Activated CD8-positive, alpha-beta memory T cell treated with anti-CD3 and anti-CD28 coated beads for 48 hours (primary cell): ENCODE measurements at regions not wholly inside any gene's neighbourhood (a gene's known extent, or its start where the extent isn't known, plus 50 kb on each side); places are given as distances from the start of the nearest gene placed in this dataset.
"Not testable (repeated sequence)": the region's sequence is repeated elsewhere in the genome, so short reads cannot be mapped to it uniquely, and the experiment has no call there.

Source experiments
- DNase-seq, 3 experiments: peaks; one replicate each; pipeline ENCODE4 v3.0.0-alpha.2; 2020; ENCODE audit warnings: low read depth in 2 of 3, low spot score in 2 of 3

- no peak for DNase-seq
Observed at GRCh38 chr10:81215498-81215897, 659.5 kb upstream of the NRG3 start.

- no peak for DNase-seq
Observed at GRCh38 chr10:81216949-81217348, 658.0 kb upstream of the NRG3 start.

DNA sequence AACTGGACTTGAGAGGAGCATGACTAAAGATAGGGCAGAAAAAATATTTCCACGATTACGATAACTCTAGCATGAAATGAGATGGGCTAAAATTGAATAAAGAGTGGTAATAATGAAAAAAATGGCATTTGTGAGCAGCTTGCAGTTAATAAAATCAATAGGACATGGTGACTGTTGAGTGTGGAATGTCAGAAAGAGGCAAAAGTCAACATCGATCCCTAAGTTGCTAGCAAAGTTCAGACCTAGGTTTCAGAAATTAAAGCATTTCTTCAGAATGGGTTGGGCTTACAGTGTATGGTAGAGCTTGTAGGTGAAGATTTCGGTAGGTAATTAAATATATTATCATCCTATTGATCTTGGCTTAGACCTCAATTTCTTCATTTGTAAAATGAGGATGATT is 656.7 kb upstream of the NRG3 start:
- no peak for DNase-seq

DNA sequence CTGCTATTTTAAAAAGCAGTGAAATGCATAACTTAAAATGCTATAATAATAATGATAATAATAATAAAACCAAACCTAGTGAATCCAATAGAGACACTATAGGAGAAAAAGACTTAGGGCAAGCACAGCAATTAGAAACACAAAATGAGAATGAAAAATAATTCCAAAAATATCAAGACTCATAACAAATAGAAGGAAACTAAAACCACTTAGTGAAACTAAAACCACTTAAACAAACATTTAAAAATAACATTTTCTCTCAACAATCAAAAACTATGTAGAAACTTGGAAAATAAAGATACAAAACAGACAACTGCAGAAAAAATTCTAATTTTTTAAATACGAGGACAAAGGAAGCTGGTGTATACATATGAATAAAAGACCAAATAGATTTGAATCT is 655.2 kb upstream of the NRG3 start:
- no peak for DNase-seq

GRCh38 chr10:81248886-81249285 is 626.1 kb upstream of the NRG3 start:
- DNase-seq: no peak

DNA sequence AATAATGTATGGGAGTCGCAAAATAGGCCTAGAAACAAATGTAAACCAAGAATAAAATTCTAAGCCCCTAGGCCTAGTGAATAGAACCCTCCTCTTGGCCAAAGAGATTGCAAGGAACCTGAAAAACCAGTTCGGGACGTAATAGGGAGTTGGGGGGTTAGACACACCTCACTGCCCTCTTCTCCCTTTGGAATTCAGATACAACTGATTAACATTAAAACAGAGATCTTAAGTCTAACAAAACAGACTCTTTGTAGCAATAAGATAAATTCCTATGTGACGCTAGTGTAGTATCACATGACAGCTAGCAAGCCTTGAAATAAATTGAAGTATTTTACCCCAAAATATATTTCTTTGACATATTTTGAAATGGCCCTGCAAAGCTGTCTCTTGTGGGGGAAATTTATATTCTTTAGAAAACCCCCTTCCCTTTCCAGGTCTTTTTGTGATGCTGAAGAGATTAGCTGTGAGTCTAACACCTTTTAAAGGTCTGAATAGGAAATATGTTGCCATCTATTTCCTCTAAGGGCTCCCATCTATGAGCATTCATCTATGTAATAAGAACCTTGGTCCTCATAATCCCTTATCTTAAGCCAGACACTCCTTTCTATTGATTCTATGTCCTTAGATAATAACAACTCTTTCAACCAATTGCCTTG is 623.4 kb upstream of the NRG3 start:
- DNase-seq: no peak

GRCh38 chr10:81264991-81265390 is 610.0 kb upstream of the NRG3 start:
- not testable (repeated sequence) for DNase-seq

GRCh38 chr10:81270051-81270450 is 604.9 kb upstream of the NRG3 start:
- DNase-seq: no peak

- DNase-seq: no peak
Observed at GRCh38 chr10:81280497-81281479, 594.2 kb upstream of the NRG3 start.

DNA sequence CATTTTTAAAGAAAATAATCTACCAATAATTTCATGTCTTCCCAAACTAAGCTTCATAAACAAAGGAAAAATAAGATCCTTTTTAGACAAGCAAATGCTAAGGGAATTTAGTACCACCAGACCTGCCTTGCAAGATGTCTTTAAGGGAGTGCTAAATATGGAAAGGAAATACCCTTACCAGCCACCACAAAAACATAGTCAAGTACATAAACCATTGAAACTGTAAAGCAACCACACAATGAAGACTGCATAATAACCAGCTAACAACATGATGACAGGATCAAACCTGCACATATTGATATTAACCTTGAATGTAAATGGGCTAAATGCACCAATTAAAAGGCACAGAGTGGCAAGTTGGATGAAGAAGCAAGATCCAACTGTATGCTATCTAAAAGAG is 586.5 kb upstream of the NRG3 start:
- no peak for DNase-seq

- no peak for DNase-seq
Observed at GRCh38 chr10:81297292-81297691, 577.7 kb upstream of the NRG3 start.

DNA sequence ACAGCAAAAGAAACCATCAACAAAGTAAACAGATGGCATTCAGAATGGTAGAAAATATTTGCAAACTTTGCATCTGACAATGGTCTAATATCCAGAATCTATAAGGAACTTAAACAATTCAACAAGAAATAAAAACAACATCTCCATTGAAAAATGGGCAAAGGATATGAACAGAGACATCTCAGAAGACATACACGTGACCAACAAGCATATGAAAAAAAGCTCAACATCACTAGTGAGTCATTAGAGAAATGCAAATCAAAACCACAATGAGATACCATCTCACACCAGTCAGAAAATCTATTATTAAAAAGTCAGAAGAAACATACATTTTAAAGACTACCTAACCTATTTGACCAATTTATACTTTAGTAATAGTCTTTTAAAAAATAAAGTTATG is 571.3 kb upstream of the NRG3 start:
- no peak for DNase-seq

- DNase-seq: no peak
Observed at GRCh38 chr10:81306971-81307782, 567.8 kb upstream of the NRG3 start.

- no peak for DNase-seq
Observed at GRCh38 chr10:81309041-81309552, 565.9 kb upstream of the NRG3 start.

DNA sequence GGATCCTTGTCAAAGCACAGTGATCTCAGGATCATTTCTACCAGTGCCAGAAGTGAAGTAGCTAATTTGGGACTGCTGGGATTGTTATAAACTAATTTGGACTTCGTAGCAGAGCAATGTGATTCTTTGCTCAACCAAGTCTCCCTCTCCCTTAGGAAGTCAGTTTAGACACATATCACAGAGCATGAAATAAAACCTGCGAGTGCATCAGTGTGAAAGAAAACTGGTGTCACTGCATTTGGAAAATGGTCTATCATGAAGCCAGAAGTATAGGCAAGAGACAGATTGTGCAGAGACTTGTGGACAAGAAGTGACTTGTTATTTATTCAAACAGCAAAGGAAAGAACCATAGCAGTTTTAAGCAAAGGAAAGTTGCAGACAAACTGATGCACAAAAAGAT is 560.5 kb upstream of the NRG3 start:
- no peak for DNase-seq

GRCh38 chr10:81315026-81315425 is 560.0 kb upstream of the NRG3 start:
- no peak for DNase-seq

DNA sequence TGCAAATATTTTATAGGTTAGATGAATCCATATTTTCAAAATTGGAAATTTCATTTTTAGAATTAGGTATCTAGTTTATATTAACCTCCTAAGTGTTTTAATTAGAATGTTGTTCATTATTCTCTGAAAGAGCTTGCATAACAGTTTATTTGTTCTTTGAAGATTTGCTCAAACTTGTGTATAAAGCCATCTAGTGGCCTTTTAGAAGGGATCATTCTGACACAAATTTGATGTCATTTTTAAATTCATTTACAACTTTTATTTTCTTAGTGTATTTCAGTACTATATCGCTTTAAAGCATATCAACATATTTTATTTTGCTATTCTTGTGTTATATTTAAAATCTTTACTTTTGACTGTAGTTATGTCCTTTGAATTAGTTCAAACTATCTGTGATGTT is 527.0 kb upstream of the NRG3 start:
- no peak for DNase-seq

DNA sequence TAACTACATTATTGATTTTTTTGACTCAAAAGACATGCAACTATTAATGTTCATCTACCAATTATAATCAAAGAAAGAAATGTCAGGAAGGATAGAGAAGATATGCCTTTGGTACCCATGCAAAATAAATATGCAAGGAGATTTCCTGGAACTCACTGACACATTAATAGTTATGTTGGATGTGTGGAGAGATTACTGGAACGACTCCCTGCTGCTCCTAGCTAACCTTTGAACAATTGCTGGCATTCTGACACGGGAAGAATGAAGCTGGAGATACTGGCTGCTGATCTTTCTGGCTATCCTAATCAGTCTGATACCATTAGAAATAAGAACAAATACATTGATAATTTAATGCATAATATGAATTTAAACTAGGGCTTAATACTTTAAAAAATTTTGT is 507.9 kb upstream of the NRG3 start:
- no peak for DNase-seq

DNA sequence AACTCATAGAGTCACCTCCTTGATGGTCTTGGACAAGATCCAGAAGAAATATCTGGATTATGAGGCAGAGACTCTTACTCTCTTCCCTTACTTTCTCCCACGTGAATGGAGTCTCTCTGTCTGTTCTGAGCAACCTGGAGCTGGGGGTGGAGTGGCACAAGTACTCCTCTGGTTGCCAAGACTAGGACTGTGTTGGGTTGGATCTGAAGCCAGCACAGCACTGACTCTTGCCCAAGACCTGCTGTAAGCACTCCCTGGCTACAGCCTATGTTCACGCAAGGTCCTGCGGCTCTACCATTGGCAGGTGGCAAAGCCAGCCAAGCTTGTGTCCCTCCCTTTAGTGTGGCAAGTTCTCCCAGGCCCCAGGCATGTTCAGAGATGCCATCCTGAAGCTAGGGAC is 488.2 kb upstream of the NRG3 start:
- no peak for DNase-seq

DNA sequence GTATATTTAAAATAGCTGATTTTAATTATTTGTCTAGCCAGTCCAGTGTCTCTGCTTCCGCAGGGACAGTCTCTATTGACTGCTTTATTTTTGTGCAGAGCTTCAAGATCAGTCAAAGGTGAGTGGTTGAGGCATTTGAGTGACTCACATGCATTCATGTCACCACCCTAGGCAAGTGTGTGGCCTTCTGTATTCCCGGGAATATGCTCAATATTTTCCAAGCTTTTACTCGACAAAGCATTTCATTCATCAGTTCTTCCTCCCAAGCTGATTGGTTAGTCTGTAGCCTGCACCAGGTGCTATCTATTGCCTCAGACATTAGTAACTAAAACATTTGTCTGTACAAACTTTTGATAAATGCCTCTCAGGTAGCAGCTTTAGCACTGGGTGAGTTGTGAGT is 471.5 kb upstream of the NRG3 start:
- DNase-seq: no peak

GRCh38 chr10:81405399-81405798 is 469.6 kb upstream of the NRG3 start:
- no peak for DNase-seq
